ENCODE measurements at regions not wholly inside any gene's neighbourhood (a gene's known extent, or its start where the extent isn't known, plus 50 kb on each side); places are given as distances from the start of the nearest gene placed in this dataset.
"Not testable (repeated sequence)": the region's sequence is repeated elsewhere in the genome, so short reads cannot be mapped to it uniquely, and the experiment has no call there.

- FAIRE-seq; DNase-seq (ENCODE audit: insufficient read length, low spot score): not testable (repeated sequence)
Measured at GRCh38 chr5:97234380-97234779, 51.3 kb upstream of the RIOK2 start.

DNA sequence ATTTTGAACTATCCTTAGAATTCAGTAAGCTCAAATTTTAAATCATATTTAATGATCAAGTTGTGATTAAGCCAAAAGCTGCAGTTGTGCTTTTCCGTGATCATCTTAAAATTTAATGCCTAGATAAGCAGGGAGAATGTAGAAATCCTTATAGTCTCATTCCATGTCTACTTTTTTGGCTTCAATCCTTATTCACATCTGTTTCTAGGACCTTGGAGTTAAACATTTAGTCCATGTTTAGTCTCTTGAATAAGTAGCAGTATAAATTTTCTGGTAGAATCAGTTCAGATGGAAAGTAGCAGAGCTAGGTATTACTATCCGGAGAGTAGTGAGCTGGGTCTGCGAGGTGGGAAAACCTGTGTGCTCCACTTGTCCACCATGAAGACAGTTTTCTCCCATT lies 59.3 kb upstream of the RIOK2 start:
- FAIRE-seq: no peak
- no peak for DNase-seq (ENCODE audit: insufficient read length, low spot score)
- no peak for TF ChIP-seq POU2F2 (IDR thresholded peaks at IDR 0.05; ENCODE audit: low read depth, low read length)
- no peak for TF ChIP-seq TAF1 (IDR thresholded peaks at IDR 0.05; ENCODE audit: low read depth, low read length)
- TF ChIP-seq PAX5 (IDR thresholded peaks at IDR 0.05; ENCODE audit: insufficient read depth, low read length, severe bottlenecking): no peak
- no peak for TF ChIP-seq POLR2A (IDR thresholded peaks at IDR 0.05; ENCODE audit: low read depth, low read length)
- TF ChIP-seq SPI1 (IDR thresholded peaks at IDR 0.05; ENCODE audit: low read depth, low read length): no peak
- TF ChIP-seq POLR2AphosphoS5 (IDR thresholded peaks at IDR 0.05; ENCODE audit: low read depth, low read length): no peak

DNA sequence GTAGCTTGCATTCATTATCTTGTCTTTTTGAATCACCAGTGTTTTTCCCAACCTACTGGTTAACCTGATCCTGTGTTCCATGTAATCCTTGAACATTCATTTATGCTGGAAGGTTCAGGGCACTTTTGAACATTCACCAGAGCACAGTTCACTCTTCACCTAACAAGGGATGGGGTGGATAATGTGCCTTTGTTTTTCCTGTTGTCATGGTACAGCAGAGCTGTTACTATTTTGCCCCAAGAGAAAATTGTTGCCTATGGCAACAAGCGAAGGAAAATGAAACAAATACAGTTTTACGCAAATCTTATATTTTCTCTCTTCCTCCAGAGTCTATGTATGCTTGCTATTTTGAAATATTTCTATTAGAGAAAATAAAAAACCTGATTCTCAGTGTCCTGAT lies 60.3 kb upstream of the RIOK2 start:
- TF ChIP-seq POLR2A (IDR thresholded peaks at IDR 0.05; ENCODE audit: low read depth, low read length) (no peak), TAF1 (IDR thresholded peaks at IDR 0.05; ENCODE audit: low read depth, low read length) (no peak), POU2F2 (IDR thresholded peaks at IDR 0.05; ENCODE audit: low read depth, low read length) (no peak), PAX5 (IDR thresholded peaks at IDR 0.05; ENCODE audit: insufficient read depth, low read length, severe bottlenecking) (no peak), SPI1 (IDR thresholded peaks at IDR 0.05; ENCODE audit: low read depth, low read length) (no peak), POLR2AphosphoS5 (IDR thresholded peaks at IDR 0.05; ENCODE audit: low read depth, low read length) (no peak)
- FAIRE-seq (peak; percentile 9), DNase-seq (ENCODE audit: insufficient read length, low spot score) (no peak)

GRCh38 chr5:97245386-97245785 lies 62.3 kb upstream of the RIOK2 start:
- DNase-seq (ENCODE audit: insufficient read length, low spot score) (no peak), FAIRE-seq (no peak)
- no peak for TF ChIP-seq POU2F2 (IDR thresholded peaks at IDR 0.05; ENCODE audit: low read depth, low read length)
- no peak for TF ChIP-seq POLR2AphosphoS5 (IDR thresholded peaks at IDR 0.05; ENCODE audit: low read depth, low read length)
- no peak for TF ChIP-seq PAX5 (IDR thresholded peaks at IDR 0.05; ENCODE audit: insufficient read depth, low read length, severe bottlenecking)
- TF ChIP-seq SPI1 (IDR thresholded peaks at IDR 0.05; ENCODE audit: low read depth, low read length): no peak
- TF ChIP-seq POLR2A (IDR thresholded peaks at IDR 0.05; ENCODE audit: low read depth, low read length): no peak
- no peak for TF ChIP-seq TAF1 (IDR thresholded peaks at IDR 0.05; ENCODE audit: low read depth, low read length)

GRCh38 chr5:97250113-97250512 lies 67.1 kb upstream of the RIOK2 start:
- FAIRE-seq (no peak), DNase-seq (ENCODE audit: insufficient read length, low spot score) (no peak)
- TF ChIP-seq SPI1 (IDR thresholded peaks at IDR 0.05; ENCODE audit: low read depth, low read length) (no peak), POLR2AphosphoS5 (IDR thresholded peaks at IDR 0.05; ENCODE audit: low read depth, low read length) (no peak), POU2F2 (IDR thresholded peaks at IDR 0.05; ENCODE audit: low read depth, low read length) (no peak), TAF1 (IDR thresholded peaks at IDR 0.05; ENCODE audit: low read depth, low read length) (no peak), POLR2A (IDR thresholded peaks at IDR 0.05; ENCODE audit: low read depth, low read length) (no peak), PAX5 (IDR thresholded peaks at IDR 0.05; ENCODE audit: insufficient read depth, low read length, severe bottlenecking) (no peak)

DNA sequence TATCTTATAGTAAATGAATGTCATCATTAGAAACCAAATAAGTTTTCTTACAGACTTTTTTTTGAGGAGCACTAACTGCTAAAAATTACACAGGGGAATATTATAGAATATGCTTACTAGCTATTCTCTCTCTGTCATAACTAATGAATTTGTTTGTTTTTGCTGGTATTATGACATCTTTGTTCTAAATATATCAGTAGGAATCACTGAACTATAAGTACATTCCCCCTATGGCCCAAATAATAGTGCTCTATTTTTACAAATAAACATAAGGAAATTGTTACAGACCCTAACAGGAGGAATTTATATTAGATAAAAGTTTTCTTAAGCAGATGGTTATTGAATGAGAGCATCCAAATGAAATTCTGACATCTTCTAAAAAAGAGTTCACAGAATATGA lies 83.0 kb upstream of the RIOK2 start:
- TF ChIP-seq PAX5 (IDR thresholded peaks at IDR 0.05; ENCODE audit: insufficient read depth, low read length, severe bottlenecking) (no peak), POLR2AphosphoS5 (IDR thresholded peaks at IDR 0.05; ENCODE audit: low read depth, low read length) (no peak), POLR2A (IDR thresholded peaks at IDR 0.05; ENCODE audit: low read depth, low read length) (no peak), TAF1 (IDR thresholded peaks at IDR 0.05; ENCODE audit: low read depth, low read length) (no peak), POU2F2 (IDR thresholded peaks at IDR 0.05; ENCODE audit: low read depth, low read length) (no peak), SPI1 (IDR thresholded peaks at IDR 0.05; ENCODE audit: low read depth, low read length) (no peak)
- FAIRE-seq: no peak
- no peak for DNase-seq (ENCODE audit: insufficient read length, low spot score)

- no peak for FAIRE-seq
- no peak for TF ChIP-seq POLR2A (IDR thresholded peaks at IDR 0.05; ENCODE audit: low read depth, low read length)
- no peak for TF ChIP-seq PAX5 (IDR thresholded peaks at IDR 0.05; ENCODE audit: insufficient read depth, low read length, severe bottlenecking)
- TF ChIP-seq SPI1 (IDR thresholded peaks at IDR 0.05; ENCODE audit: low read depth, low read length): no peak
- no peak for TF ChIP-seq POLR2AphosphoS5 (IDR thresholded peaks at IDR 0.05; ENCODE audit: low read depth, low read length)
- no peak for TF ChIP-seq TAF1 (IDR thresholded peaks at IDR 0.05; ENCODE audit: low read depth, low read length)
- TF ChIP-seq POU2F2 (IDR thresholded peaks at IDR 0.05; ENCODE audit: low read depth, low read length): no peak
- no peak for DNase-seq (ENCODE audit: insufficient read length, low spot score)
Measured at GRCh38 chr5:97266576-97266975, 83.5 kb upstream of the RIOK2 start.

DNA sequence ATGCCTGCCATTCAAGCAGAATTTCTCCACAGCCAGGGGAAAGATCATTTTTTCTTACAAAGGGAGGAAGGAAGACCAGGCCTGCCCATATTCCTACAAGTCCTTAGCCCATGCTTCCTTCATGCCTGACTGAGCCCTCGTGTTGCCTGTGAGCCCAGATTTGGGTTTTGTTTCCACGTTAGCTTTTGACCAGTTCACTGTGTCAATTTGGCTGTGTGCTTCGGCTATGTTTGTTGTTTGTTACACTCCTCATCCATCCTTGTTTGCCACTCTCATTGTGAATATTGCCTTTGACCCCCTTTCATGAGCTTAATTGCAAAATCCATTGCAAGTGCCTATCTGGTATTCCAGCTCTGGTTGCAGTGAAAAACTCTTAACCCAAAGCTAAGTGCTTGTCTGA lies 84.7 kb upstream of the RIOK2 start:
- DNase-seq (ENCODE audit: insufficient read length, low spot score) (no peak), FAIRE-seq (no peak)
- TF ChIP-seq POLR2A (IDR thresholded peaks at IDR 0.05; ENCODE audit: low read depth, low read length): no peak
- no peak for TF ChIP-seq POU2F2 (IDR thresholded peaks at IDR 0.05; ENCODE audit: low read depth, low read length)
- TF ChIP-seq POLR2AphosphoS5 (IDR thresholded peaks at IDR 0.05; ENCODE audit: low read depth, low read length): no peak
- TF ChIP-seq SPI1 (IDR thresholded peaks at IDR 0.05; ENCODE audit: low read depth, low read length): no peak
- no peak for TF ChIP-seq TAF1 (IDR thresholded peaks at IDR 0.05; ENCODE audit: low read depth, low read length)
- no peak for TF ChIP-seq PAX5 (IDR thresholded peaks at IDR 0.05; ENCODE audit: insufficient read depth, low read length, severe bottlenecking)

DNA sequence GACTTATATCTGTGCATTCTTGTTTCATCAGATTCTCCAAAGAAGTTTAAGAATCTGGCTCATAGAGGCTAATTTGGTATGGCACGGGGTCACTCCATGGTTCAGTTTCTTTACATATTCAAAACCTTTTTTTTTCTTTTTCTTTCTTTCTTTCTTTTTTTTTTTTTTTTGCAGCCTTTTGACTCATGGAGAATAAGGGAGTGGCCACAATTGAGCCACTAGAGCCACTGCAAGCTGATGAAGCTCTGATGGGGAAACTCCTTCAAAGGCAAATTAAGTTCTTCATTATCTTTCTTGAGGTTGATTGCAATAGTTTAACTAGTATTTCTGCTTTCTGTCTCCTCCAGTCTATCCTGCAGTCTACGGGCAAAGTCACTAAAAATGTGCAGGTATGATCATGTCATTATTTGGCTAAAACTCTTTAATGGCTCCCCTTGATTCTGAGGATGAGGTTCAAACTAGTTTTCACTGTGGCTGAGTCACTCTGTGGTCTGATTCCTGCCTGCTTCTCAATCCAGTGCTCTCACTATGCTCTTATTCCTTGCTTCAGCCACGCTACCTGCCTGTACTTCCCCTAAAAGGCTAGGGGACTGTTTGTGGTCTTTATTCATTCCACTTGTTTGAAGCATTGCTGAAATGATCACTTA lies 93.5 kb upstream of the RIOK2 start:
- FAIRE-seq (no peak), DNase-seq (ENCODE audit: insufficient read length, low spot score) (no peak)
- TF ChIP-seq POU2F2 (IDR thresholded peaks at IDR 0.05; ENCODE audit: low read depth, low read length) (no peak), SPI1 (IDR thresholded peaks at IDR 0.05; ENCODE audit: low read depth, low read length) (no peak), POLR2AphosphoS5 (IDR thresholded peaks at IDR 0.05; ENCODE audit: low read depth, low read length) (no peak), PAX5 (IDR thresholded peaks at IDR 0.05; ENCODE audit: insufficient read depth, low read length, severe bottlenecking) (no peak), TAF1 (IDR thresholded peaks at IDR 0.05; ENCODE audit: low read depth, low read length) (no peak), POLR2A (IDR thresholded peaks at IDR 0.05; ENCODE audit: low read depth, low read length) (no peak)

DNA sequence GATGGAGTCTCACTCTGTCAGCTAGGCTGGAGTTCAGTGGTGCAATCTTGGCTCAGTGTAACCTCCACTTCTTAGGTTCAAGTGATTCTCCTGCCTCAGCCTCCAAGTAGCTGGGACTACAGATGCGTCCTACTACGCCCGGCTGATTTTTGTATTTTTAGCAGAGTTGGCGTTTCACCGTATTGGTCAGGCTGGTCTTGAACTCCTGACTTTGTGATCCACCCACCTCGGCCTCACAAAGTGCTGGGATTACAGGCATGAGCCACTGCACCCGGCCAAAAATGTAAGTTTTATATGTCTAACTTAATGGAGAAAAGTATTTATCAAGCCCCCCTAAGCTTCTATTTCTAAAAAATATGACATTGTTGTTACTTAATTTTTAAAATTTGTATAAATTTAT lies 98.2 kb upstream of the RIOK2 start:
- FAIRE-seq: no peak
- no peak for DNase-seq (ENCODE audit: insufficient read length, low spot score)

More for the DNA sequence above, 98.2 kb upstream of the RIOK2 start:
- TF ChIP-seq POU2F2 (IDR thresholded peaks at IDR 0.05; ENCODE audit: low read depth, low read length) (no peak), SPI1 (IDR thresholded peaks at IDR 0.05; ENCODE audit: low read depth, low read length) (no peak), POLR2A (IDR thresholded peaks at IDR 0.05; ENCODE audit: low read depth, low read length) (no peak), PAX5 (IDR thresholded peaks at IDR 0.05; ENCODE audit: insufficient read depth, low read length, severe bottlenecking) (no peak), POLR2AphosphoS5 (IDR thresholded peaks at IDR 0.05; ENCODE audit: low read depth, low read length) (no peak), TAF1 (IDR thresholded peaks at IDR 0.05; ENCODE audit: low read depth, low read length) (no peak)
